Stimulated activated CD4-positive, alpha-beta T cell treated with anti-CD3 and anti-CD28 coated beads, Interleukin-1b, Interleukin-23, amount 100 ng/mL, for 48 hours (primary cell): ENCODE measurements at regions not wholly inside any gene's neighbourhood (a gene's known extent, or its start where the extent isn't known, plus 50 kb on each side); places are given as distances from the start of the nearest gene placed in this dataset.

Source experiments
- DNase-seq: peaks from one replicate; pipeline ENCODE4 v3.0.0-alpha.2; 2020

- no peak for DNase-seq
Measured at GRCh38 chr2:129667577-129667976, 311.9 kb upstream of the RAB6C start.

GRCh38 chr2:129672521-129672920, 306.9 kb upstream of the RAB6C start:
- no peak for DNase-seq

- DNase-seq = no peak
Measured at GRCh38 chr2:129673234-129673633, 306.2 kb upstream of the RAB6C start.

GRCh38 chr2:129673847-129674711, 305.4 kb upstream of the RAB6C start:
- no peak for DNase-seq

- DNase-seq = no peak
Measured at GRCh38 chr2:129678751-129679150, 300.7 kb upstream of the RAB6C start.

GRCh38 chr2:129681788-129682187, 297.7 kb upstream of the RAB6C start:
- no peak for DNase-seq

- DNase-seq = no peak
Measured at GRCh38 chr2:129689653-129690448, 289.6 kb upstream of the RAB6C start.

- DNase-seq = no peak
Measured at GRCh38 chr2:129695496-129695895, 284.0 kb upstream of the RAB6C start.

- no peak for DNase-seq
Measured at GRCh38 chr2:129698593-129698992, 280.9 kb upstream of the RAB6C start.

- DNase-seq = no peak
Measured at GRCh38 chr2:129699781-129700573, 279.5 kb upstream of the RAB6C start.

- no peak for DNase-seq
Measured at GRCh38 chr2:129702416-129703176, 276.9 kb upstream of the RAB6C start.

GRCh38 chr2:129705085-129705484, 274.4 kb upstream of the RAB6C start:
- no peak for DNase-seq

- no peak for DNase-seq
Measured at GRCh38 chr2:129707800-129708199, 271.7 kb upstream of the RAB6C start.

GRCh38 chr2:129708221-129708967, 271.1 kb upstream of the RAB6C start:
- no peak for DNase-seq

- no peak for DNase-seq
Measured at GRCh38 chr2:129709001-129709955, 270.2 kb upstream of the RAB6C start.

GRCh38 chr2:129709956-129710598, 269.4 kb upstream of the RAB6C start:
- no peak for DNase-seq

GRCh38 chr2:129710670-129711495, 268.6 kb upstream of the RAB6C start:
- DNase-seq = no peak

- DNase-seq = no peak
Measured at GRCh38 chr2:129711816-129712675, 267.4 kb upstream of the RAB6C start.
